NCI-H446 treated with DMSO at 0.1 percent for 48 hours (cell line): ENCODE measurements at regions not wholly inside any gene's neighbourhood (a gene's known extent, or its start where the extent isn't known, plus 50 kb on each side); places are given as distances from the start of the nearest gene placed in this dataset.
"Not testable (repeated sequence)": the region's sequence is repeated elsewhere in the genome, so short reads cannot be mapped to it uniquely, and the experiment has no call there.

ENCODE experiments used
- DNase-seq: peaks from one replicate; lab custom pipeline; 2025; lab: John Stamatoyannopoulos, UW

DNA sequence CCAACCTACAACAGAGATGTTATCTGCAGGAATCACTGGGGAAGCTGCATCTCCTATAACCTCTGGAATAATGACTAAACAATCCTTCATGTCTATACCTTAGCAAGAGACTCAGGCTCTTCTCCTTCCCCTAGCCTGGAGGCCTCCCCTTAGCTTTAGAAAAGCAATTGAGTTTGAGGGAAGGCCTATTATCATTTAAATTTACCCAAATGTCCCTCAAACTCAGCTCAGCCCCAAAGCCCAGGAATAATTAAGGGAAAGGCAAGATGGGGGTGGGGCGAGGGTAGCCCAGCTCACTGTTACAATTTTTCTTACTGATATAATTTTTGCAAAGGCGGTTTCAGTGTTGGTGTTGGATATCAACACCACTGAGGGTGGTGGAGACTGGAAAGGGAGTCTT lies 151.4 kb upstream of the EEA1 start:
- DNase-seq: no peak

DNA sequence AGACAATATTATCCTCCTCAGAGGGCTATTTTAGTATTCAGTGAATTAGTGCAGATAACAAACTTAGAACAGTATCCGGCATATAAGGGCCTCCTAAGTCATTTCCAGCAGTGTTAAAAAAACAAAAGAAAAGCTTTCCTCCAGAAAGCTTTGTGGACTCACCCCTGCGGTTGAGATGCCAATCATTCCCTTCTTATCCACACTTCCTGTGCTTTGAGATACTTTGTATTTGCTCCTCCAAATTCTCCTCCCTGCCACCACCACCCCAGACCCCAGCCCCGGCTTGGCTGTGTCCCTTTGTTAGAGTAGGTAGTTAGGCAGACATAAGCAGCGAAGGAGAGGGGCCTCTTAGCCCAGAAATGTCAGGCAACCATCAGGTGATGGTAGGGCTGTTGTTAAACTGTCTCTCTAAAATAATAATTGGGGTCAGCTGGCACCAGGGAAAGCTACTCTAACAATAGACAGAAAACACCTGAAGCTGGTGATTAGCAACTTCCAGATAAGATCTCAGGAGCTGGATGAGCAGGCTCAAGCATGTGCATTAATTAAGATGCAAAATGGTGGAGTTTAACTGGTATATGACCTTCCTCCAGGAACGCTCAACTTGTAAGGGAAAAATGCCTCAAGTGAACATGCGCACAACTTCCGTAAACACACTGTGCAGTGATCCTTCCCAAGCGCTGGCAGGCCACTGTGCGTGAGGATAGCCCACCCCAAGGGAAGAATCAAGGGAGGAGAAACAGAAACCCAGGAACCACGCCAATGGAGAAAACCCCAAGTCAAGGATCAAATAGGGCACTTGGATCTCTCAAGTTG lies 152.1 kb upstream of the EEA1 start:
- DNase-seq: no peak

DNA sequence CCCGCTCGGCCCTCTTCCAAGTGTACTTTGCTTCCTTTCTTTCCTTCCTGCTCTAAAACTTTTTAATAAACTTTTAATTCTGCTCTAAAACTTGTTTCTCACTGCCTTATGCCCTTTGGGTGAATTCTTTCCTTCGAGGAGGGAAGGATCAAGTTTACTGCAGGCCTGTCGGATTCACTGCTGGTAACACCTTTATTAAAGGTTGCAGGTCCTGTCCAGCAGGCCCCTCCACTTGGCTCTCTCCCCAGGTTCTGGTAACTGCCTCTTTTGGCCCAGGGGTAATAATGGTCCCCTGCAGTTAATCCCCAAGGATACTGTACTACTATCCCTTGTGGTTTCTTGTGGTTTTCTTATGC lies 152.7 kb upstream of the EEA1 start:
- no peak for DNase-seq

DNA sequence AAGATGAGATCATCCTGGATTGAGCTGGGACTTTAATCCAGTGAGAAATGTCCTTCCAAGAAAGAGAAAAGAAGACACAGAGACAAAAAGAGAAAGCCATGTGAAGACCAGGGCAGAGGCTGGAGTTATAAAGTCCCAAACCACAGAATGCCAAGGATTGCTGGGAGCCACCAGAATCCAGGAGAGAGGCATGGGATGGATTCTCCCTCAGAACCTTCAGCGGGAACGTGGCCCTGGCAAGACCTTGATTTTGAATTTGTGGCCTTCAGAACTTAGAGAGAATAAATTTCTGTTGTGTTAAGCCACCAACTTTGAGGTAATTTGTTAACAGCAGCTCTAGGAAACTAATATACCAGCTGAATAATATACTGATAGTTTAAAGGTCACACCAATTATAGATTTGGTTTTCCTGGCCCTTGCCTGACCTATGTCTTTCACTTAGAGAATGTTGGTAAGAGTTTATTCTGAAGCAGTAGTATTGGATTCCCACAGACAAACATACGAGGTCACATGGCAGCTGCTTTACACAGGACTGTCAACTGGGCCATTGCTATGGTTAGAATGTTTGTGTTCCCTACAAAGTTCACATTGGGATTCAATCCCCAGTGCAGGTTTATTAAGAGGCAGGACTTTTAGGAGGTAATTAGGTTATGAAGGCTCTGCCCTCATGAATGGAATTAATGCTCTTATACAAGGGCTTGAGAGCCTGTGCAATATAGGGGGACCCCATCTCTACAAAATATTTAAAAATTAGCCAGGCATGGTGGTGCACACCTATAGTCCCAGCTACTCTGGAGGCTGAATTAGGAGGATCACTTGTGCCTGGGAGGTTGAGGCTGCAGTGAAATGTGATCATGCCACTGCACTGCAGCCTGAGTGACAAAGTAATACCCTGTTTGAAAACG lies 156.5 kb upstream of the EEA1 start:
- DNase-seq: no peak

DNA sequence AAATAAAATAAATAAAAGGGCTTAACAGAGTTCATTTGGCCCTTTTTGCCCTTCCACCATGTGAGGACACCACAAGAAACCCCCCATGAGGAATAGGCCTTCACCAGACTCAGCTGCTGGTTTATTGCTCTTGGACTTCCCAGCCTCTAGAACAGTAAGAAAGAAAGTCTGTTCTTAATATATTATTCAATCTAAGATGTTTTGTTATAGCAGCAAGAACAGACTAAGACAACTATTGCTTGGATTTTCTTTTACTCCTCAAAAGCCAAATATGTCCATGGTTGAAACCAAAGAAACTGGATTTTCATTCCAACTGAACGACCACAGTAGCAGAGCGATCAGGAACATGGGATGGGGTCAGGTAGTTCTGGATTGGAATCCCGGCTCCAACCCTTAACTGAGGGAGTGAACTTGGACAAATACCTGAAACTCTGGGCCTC lies 157.2 kb upstream of the EEA1 start:
- no peak for DNase-seq

DNA sequence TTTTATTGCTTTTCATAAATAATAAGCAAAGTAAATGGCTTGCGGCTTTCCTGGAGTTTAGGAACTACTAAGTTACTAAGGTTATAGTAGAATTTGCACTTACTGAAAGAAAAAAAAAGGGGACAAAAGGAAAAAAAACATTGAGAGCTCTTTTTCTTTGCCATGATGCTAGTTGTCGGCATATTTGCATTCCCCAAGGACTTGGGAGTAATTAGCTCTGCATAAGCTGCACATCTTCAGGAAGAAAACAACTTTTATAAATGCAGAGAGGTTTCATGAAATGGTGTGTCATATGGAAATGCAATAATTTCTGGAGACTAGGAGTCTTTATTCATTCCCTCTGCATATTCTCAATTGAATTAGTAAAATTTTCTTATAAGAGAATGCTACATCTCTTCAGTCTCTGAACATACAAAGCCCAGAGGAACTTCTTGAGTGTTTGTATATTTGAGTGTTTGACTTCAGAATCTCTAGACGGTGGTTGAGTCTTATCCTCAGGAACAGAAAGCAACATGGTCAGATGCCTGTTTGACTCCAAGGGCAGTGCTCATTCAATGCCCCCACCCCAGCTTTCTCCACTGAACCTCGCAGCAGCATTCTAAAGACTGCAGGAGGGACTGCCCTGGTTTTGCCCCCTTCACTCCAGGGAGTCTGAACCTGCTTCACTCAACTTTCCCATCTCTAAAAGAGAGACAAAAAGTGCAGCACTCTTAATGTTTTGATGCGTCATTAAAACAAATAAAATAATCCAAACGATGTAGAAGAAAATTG lies 158.9 kb upstream of the EEA1 start:
- DNase-seq: no peak

DNA sequence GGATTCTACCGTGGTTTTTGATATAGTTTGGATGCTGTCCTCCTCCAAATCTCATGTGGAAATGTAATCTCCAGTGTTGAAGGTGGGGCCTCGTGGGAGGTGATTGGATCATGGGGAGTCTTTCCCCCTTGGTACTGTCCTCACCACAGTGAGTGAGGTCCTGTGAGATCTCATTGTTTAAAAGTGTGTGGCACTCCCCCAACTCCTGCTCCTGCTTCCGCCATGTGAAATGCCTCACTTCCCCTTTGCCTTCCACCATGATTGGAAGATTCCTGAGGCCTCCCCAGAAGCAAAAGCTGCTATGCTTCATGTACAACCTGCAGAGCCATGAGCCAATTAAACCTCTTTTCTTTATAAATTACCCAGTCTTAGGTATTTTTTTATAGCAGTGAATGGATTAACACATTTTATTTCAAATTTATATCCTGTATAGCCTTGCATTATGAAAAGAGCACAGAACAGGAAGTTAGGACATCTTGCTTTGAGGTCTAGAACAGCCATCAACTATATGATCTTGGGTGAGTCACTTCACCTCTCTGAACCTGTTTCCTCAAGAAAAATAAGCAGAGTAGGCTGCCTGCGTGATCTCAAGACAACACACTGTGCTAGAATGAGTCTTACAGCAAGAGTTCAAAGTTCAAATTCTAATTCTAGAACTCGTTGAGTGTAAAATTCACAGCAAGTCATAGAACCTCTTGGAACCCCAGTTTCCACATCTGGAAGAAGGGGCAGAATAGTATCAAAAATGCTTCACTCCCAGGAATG lies 160.9 kb upstream of the EEA1 start:
- no peak for DNase-seq

DNA sequence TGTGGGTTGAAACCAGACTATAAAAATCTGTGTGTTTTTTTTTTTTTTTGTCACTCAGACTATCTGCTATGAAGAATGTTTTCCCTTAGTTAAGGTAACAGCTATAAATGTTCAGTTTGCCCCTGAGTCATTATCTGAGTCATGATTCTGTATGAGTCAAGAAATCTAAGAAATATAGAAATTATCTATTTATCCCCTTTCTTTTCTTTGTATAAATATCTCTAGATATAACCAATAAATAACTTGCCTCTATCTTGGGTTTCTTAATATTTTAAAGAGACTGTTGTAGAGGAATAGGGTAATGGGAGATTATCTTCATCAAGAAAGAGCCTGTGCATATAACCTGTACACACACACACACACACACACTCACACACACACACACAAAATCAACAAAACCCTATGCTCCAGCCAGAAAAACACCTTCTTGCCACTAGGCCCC lies 161.7 kb upstream of the EEA1 start:
- no peak for DNase-seq

DNA sequence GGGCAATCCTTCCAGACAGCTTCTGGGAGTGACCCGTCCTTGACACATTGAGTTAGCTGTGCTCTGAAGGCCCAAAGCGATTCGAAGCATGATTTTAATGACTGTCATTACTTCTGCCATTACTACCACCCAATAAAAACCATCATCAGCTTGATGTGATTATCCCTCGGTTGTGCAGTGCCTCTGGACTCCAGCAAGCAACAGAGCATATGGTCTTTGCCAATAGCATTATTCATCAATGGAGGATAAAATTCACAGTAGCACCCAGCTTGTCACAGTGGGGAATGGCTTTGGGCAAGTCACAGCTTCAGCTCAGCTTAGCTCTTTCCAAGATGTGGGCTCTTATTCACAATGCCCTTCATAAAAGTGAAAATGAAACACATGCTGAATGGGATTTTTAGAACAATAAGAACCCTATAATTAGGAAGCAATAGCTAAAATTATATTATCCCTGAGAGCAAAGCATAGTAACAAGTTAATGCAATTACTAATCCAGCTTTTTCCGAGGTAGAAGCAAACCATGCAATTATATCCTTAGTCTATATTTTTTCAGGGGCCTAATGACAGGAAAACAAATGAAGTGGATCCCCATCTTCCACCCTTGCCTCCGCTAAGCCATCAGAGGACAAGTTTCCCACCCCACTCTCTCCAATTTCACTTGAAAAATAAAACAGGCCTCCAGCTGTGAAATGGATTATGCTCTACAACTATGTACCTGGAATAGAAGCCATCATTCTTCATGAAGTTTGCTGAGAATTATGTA lies 163.0 kb upstream of the EEA1 start:
- DNase-seq: no peak

DNA sequence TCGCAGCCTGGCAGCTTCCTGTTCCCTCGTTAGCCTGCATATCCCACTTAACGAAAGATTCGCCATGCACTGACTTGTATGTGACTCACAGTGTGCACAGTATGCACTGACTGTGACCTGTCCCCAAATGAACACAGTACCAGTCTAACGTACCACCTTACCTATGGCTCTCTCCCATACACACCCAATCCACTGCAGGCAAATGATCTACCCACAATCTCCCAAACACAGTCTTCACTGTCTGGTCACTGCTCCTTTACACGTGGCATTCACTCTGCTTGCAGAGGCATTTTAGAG lies 163.5 kb upstream of the EEA1 start:
- DNase-seq: no peak

DNA sequence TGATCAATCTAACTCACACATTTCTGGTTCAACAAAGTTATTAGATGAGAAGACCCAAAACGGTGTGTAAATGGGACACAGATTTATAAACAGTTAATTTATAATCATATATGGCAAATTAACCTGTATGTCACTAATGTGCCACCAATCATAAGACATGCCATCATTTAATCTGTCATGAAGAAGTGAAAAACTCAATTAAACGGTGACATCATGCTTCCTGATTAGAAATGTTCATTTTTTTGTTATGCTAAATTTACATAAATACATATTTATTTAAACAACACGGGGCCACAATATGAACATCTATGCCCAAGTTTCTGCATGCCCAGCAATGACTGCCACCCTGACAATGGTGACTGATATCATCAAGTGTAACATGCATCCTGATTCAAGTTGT lies 164.1 kb upstream of the EEA1 start:
- no peak for DNase-seq

DNA sequence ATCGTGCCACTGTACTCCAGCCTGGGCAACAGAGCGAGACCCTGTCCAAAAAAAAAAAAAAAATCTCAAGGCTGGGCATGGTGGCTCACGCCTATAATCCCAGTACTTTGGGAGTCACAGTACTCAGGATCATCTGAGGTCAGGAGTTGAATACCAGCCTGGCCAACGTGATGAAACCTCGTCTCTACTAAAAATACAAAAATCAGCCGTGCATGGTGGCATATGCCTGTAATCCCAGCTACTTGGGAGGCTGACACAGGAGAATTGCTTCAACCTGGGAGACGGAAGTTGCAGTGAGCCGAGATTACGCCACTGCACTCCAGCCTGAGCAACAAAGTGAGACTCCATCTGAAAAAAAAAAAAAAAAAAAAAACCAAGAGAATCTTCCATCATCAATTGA lies 165.1 kb upstream of the EEA1 start:
- DNase-seq: not testable (repeated sequence)

DNA sequence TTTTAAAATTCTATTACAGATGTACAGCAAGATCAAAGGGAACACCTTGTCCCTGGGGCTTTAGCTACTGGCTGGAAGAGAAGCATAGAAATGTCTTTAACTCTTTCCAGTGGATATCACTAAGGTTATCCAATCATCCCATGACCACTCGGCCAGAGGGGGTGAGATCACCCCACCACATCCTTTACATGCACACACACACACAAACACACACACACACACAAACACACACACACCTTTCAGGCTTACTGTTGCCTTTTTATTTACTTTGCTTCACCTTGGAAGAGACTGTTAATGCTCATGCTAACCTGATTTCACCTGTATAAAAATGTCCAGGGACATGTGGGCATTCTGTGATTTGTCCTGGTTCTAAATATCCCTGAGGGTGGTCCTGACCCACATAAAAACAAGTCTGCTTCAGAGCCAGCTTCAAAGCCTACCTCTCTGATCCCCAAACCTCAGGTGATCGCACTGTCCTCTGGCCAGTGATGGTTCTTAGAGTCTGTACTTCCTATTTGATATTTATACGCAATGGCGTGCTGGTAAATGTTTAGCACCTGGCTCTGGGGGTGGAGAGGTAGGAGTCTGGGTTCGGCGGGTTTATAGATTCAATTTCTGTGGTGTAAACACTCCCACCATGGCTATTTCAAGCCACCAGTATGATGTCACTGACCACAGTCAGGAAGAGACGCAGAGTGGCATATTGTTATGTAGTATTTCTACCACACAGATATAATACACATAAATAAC lies 166.1 kb upstream of the EEA1 start:
- DNase-seq: no peak

DNA sequence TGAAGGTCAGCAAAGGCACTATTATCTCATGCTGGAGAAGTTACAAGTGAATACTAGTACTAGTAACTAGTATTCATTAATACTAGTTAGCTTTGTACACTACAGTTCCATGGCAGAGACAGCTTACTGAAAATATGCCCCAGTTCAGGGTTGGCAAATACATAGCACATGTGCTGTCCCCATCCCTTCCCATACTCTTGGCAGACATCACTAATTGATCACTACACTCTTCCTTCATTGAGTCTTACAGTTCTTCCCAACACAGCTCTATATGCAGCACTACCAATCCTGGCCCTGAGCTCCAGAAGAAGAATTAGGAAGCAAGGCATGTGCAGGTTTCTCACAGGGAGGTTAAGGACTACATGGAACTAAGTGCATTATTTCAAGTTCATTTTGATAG lies 168.3 kb upstream of the EEA1 start:
- DNase-seq: no peak

DNA sequence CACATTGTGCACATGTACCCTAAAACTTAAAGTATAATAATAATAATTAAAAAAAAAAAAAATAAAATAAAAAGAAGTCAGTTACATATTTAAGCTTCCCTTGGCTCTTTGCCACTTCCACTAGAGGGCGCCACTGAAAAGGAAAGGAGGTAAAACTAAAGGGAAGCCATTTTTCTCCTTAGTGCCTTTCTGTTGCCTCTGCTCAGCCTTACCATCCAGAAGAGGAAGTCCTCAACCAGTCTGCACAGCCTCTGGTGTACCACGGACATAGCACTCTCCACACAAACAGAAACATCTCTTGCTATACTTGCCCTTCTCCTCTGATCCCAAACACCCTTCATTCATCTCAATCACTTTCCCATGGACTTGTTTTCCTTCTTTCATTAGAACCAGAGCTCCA lies 169.0 kb upstream of the EEA1 start:
- DNase-seq: no peak

DNA sequence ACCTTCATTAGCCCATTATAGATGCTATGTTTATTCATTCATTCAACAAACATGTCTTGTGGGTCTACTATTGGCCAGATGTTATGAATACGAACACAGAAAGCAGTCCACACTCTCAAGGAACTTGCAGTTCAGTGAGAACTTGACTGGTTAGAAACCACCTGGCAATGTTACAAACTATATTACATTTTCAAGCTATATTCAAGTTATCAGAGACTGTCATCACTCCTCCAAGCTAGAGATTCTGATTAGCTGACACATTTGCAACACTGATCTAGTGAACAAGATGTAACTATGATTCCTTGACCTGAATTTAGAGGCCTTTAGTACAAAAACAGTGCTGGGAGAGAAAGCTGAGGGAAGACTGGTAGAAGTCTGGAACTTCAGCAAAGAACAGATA lies 170.7 kb upstream of the EEA1 start:
- no peak for DNase-seq

DNA sequence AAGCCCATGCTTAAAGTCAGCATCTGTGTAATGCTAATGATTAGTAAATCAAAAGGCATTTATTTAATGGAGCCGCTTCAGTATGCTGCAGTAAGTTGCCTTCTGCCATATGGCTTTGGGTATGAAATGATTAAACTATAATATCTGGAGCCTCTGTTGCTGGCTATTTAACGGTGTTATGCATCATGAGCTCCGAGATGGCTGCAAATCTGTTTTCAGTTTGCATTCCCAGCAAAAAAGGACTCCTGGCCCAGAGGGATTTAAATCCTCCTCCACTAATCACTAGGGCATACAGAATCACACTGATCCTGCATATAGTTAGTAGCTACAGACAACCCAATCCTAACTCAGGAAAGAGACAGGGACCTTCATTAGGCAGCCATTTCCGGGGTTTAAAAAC lies 171.5 kb upstream of the EEA1 start:
- peak; percentile 70 for DNase-seq

DNA sequence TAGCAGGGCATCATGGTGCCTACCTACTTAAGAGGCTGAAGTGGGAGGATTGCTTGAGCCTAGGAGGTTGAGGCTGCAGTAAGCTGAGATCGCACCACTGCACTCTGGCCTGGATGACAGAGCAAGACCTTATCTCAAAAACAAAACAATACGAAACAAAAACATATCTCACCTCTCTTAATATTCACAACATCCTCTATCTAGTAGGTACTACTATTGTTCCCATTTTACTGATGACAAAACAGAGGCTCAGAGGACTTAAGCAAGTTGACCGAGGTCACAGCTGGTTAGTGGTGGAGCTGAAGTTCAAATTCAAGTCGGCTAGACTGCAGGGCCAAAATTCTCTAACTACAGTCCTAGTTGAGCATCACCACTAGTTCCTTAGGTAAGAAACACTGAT lies 172.3 kb upstream of the EEA1 start:
- DNase-seq: no peak

DNA sequence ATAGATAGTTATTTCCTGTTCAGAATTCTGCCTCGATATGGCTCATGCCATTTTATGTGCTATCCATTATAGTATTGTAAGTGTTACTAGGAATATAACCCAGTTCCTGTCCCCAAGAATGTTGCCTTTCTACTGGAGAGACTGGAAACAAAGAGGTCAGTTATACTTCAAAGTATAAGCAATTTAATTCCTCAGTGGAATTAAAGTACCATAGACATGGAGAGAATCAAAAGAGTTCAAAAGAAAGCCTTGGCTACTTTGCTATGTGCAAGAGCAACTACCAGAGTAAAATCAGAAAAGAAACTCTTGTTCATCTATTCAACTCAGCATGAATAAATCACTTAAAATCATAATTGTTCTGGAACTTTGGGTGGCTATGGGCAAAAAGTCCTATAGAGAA lies 173.2 kb upstream of the EEA1 start:
- DNase-seq: no peak

DNA sequence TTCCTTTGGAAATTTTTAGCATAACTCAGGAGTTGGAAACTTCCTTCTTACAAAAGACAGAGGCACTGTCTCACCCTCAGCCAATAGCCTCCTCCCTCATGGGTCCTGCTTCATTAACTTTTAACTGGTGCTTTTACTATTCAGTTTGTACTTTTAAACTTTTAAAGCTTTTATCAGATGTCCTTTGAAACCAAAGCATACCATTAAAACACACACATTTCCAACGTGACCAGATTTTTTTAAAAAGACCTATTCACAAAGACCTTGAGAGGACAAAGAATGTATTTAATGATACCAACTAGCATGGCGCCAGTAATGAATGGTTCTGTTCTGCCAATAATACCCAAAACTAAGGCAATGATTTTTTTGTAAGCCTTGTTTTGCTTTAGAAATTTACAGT lies 173.6 kb upstream of the EEA1 start:
- DNase-seq: no peak

DNA sequence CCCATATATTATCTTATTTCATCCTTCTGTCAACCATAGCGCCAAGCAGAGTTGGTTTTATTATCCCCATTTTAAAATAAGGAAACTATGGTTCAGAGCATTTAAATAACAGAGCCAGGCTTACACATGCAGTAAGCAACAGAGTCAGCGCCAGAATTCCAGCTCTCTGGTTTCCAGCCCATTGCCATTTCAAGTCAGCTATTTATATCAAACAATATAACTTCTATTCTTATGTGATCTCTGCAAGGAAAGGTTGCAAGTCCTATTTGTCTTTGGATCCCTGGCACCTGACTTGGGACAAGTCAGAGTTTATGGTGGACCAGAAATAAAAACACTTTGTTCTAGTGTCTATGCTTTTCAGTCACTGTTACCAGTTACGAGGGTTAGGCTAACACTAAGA lies 174.1 kb upstream of the EEA1 start:
- DNase-seq: no peak
